ENCODE measurements at regions not wholly inside any gene's neighbourhood (a gene's known extent, or its start where the extent isn't known, plus 50 kb on each side); places are given as distances from the start of the nearest gene placed in this dataset.

- peaks cover 0 to 5% of the 10 kb centered on the region in 2 donors for H3K4me1 Mint-ChIP-seq
- no peak overlapping the region for H3K4me3 Mint-ChIP-seq
- H3K36me3 Mint-ChIP-seq: no peaks in the 10 kb centered on the region
- no peak for DNase-seq
- H3K27ac Mint-ChIP-seq: no peak overlapping the region
- peak in 1 of 2 donors; percentile 14 for ATAC-seq (replicated peaks)
- H3K27me3 Mint-ChIP-seq: peaks cover 26 to 28% of the 10 kb centered on the region in 2 donors
- peaks cover 0 to 3% of the 10 kb centered on the region in 2 donors for H3K9me3 Mint-ChIP-seq
Measured at GRCh38 chr21:35924714-35925301, 135.5 kb downstream of the SETD4 start.

GRCh38 chr21:35923971-35924370 is 136.4 kb downstream of the SETD4 start:
- peaks cover 0 to 6% of the 10 kb centered on the region in 2 donors for H3K9me3 Mint-ChIP-seq
- no peaks in the 10 kb centered on the region for H3K36me3 Mint-ChIP-seq
- no peak for ATAC-seq (replicated peaks)
- peaks cover 0 to 5% of the 10 kb centered on the region in 2 donors for H3K4me1 Mint-ChIP-seq
- no peak overlapping the region for H3K4me3 Mint-ChIP-seq
- DNase-seq: no peak
- H3K27ac Mint-ChIP-seq: no peak overlapping the region
- peaks cover 28 to 30% of the 10 kb centered on the region in 2 donors for H3K27me3 Mint-ChIP-seq

- peaks cover 28 to 30% of the 10 kb centered on the region in 2 donors for H3K27me3 Mint-ChIP-seq
- no peak for ATAC-seq (replicated peaks)
- H3K4me3 Mint-ChIP-seq: no peak overlapping the region
- peaks cover 0 to 5% of the 10 kb centered on the region in 2 donors for H3K4me1 Mint-ChIP-seq
- no peaks in the 10 kb centered on the region for H3K36me3 Mint-ChIP-seq
- H3K9me3 Mint-ChIP-seq: peaks cover 0 to 9% of the 10 kb centered on the region in 2 donors
- H3K27ac Mint-ChIP-seq: no peak overlapping the region
- DNase-seq: no peak
Measured at GRCh38 chr21:35922618-35923017, 137.7 kb downstream of the SETD4 start.

- Mint-ChIP-seq H3K27me3 (peaks cover 26 to 28% of the 10 kb centered on the region in 2 donors), H3K4me1 (peaks cover 0 to 5% of the 10 kb centered on the region in 2 donors), H3K9me3 (peaks cover 0 to 9% of the 10 kb centered on the region in 2 donors), H3K4me3 (no peak overlapping the region), H3K27ac (no peak overlapping the region), H3K36me3 (no peaks in the 10 kb centered on the region)
- ATAC-seq (replicated peaks): no peak
- no peak for DNase-seq
Measured at GRCh38 chr21:35921471-35921870, 138.9 kb downstream of the SETD4 start.

GRCh38 chr21:35920436-35920835 is 139.9 kb downstream of the SETD4 start:
- Mint-ChIP-seq H3K27ac (no peak overlapping the region), H3K4me1 (peaks cover 0 to under 1% of the 10 kb centered on the region in 2 donors), H3K27me3 (peaks cover 22 to 28% of the 10 kb centered on the region in 2 donors), H3K4me3 (no peak overlapping the region), H3K9me3 (peaks cover 2 to 11% of the 10 kb centered on the region in 2 donors), H3K36me3 (no peaks in the 10 kb centered on the region)
- ATAC-seq (replicated peaks): no peak
- DNase-seq: no peak

- no peak overlapping the region for H3K27ac Mint-ChIP-seq
- no peak overlapping the region for H3K4me3 Mint-ChIP-seq
- H3K36me3 Mint-ChIP-seq: peaks cover 2 to 4% of the 10 kb centered on the region in 2 donors
- peaks cover 12 to 24% of the 10 kb centered on the region in 2 donors for H3K27me3 Mint-ChIP-seq
- ATAC-seq (replicated peaks) (no peak), DNase-seq (no peak)
- no peaks in the 10 kb centered on the region for H3K4me1 Mint-ChIP-seq
- H3K9me3 Mint-ChIP-seq: peaks cover 10 to 12% of the 10 kb centered on the region in 2 donors
Measured at GRCh38 chr21:35915030-35915429, 145.3 kb downstream of the SETD4 start.

GRCh38 chr21:35911412-35912191 is 148.7 kb downstream of the SETD4 start:
- peaks cover 6 to 10% of the 10 kb centered on the region in 2 donors for H3K9me3 Mint-ChIP-seq
- H3K27me3 Mint-ChIP-seq: peaks cover 7 to 24% of the 10 kb centered on the region in 2 donors
- H3K4me1 Mint-ChIP-seq: no peaks in the 10 kb centered on the region
- peaks cover 2 to 4% of the 10 kb centered on the region in 2 donors for H3K36me3 Mint-ChIP-seq
- no peak overlapping the region for H3K4me3 Mint-ChIP-seq
- DNase-seq: no peak
- H3K27ac Mint-ChIP-seq: no peak overlapping the region
- no peak for ATAC-seq (replicated peaks)

- H3K4me1 Mint-ChIP-seq: no peaks in the 10 kb centered on the region
- H3K27ac Mint-ChIP-seq: no peak overlapping the region
- H3K27me3 Mint-ChIP-seq: peaks cover 15 to 17% of the 10 kb centered on the region in 2 donors
- DNase-seq: no peak
- ATAC-seq (replicated peaks): no peak
- no peaks in the 10 kb centered on the region for H3K36me3 Mint-ChIP-seq
- no peaks in the 10 kb centered on the region for H3K9me3 Mint-ChIP-seq
- H3K4me3 Mint-ChIP-seq: no peak overlapping the region
Measured at GRCh38 chr21:35909456-35910223, 150.7 kb downstream of the SETD4 start.

GRCh38 chr21:35908311-35909078 is 151.8 kb downstream of the SETD4 start:
- Mint-ChIP-seq H3K27ac (no peak overlapping the region), H3K4me1 (no peaks in the 10 kb centered on the region), H3K36me3 (no peaks in the 10 kb centered on the region), H3K9me3 (no peaks in the 10 kb centered on the region), H3K27me3 (peaks cover 14 to 25% of the 10 kb centered on the region in 2 donors), H3K4me3 (no peak overlapping the region)
- DNase-seq (no peak), ATAC-seq (replicated peaks) (no peak)

GRCh38 chr21:35906586-35906985 is 153.7 kb downstream of the SETD4 start:
- no peak overlapping the region for H3K4me3 Mint-ChIP-seq
- H3K36me3 Mint-ChIP-seq: no peaks in the 10 kb centered on the region
- no peak for DNase-seq
- H3K4me1 Mint-ChIP-seq: no peaks in the 10 kb centered on the region
- ATAC-seq (replicated peaks): no peak
- peaks cover 10 to 24% of the 10 kb centered on the region in 2 donors for H3K27me3 Mint-ChIP-seq
- H3K27ac Mint-ChIP-seq: peak overlapping the region; percentile 37
- H3K9me3 Mint-ChIP-seq: peaks cover 0 to 1% of the 10 kb centered on the region in 2 donors

GRCh38 chr21:35905963-35906345 is 154.4 kb downstream of the SETD4 start:
- peaks cover 13 to 24% of the 10 kb centered on the region in 2 donors for H3K27me3 Mint-ChIP-seq
- no peaks in the 10 kb centered on the region for H3K36me3 Mint-ChIP-seq
- DNase-seq (no peak), ATAC-seq (replicated peaks) (no peak)
- H3K27ac Mint-ChIP-seq: no peak overlapping the region
- peaks cover 0 to 1% of the 10 kb centered on the region in 2 donors for H3K9me3 Mint-ChIP-seq
- H3K4me1 Mint-ChIP-seq: no peaks in the 10 kb centered on the region
- H3K4me3 Mint-ChIP-seq: no peak overlapping the region

GRCh38 chr21:35905096-35905962 is 155.0 kb downstream of the SETD4 start:
- Mint-ChIP-seq H3K36me3 (no peaks in the 10 kb centered on the region), H3K27ac (no peak overlapping the region), H3K27me3 (peaks cover 13 to 24% of the 10 kb centered on the region in 2 donors), H3K4me3 (no peak overlapping the region), H3K4me1 (no peaks in the 10 kb centered on the region), H3K9me3 (peaks cover 0 to 1% of the 10 kb centered on the region in 2 donors)
- DNase-seq (no peak), ATAC-seq (replicated peaks) (no peak)

GRCh38 chr21:35900539-35900938 is 159.8 kb downstream of the SETD4 start:
- H3K4me1 Mint-ChIP-seq: peaks cover 2 to 7% of the 10 kb centered on the region in 2 donors
- DNase-seq: no peak
- no peak for ATAC-seq (replicated peaks)
- H3K9me3 Mint-ChIP-seq: peaks cover 0 to 1% of the 10 kb centered on the region in 2 donors
- no peak overlapping the region for H3K27ac Mint-ChIP-seq
- peaks cover 18 to 26% of the 10 kb centered on the region in 2 donors for H3K27me3 Mint-ChIP-seq
- no peak overlapping the region for H3K4me3 Mint-ChIP-seq
- H3K36me3 Mint-ChIP-seq: no peaks in the 10 kb centered on the region

All from stimulated activated naive B cell treated with anti-CD40 and anti-IgM and Interleukin-4, amounts not matched to agents 10 μg/mL and 1 μg/mL and 100 μg/mL, for 72 hours (primary cell).